Neural progenitor cell (in vitro differentiated cells): ENCODE measurements at regions not wholly inside any gene's neighbourhood (a gene's known extent, or its start where the extent isn't known, plus 50 kb on each side); places are given as distances from the start of the nearest gene placed in this dataset.

Experiments used
- EZH2 ChIP-seq: fragments of 200-600 bp; sonication (generic); IDR thresholded peaks from 2 replicates; pipeline ENCODE4 v1.6.1; 2017; ENCODE audit warnings: antibody characterized with exemption, mild to moderate bottlenecking, moderate library complexity
- EZH2phosphoT487 ChIP-seq: fragments of 200-600 bp; sonication (generic); IDR thresholded peaks from 2 replicates; pipeline ENCODE4 v1.6.1; 2017; ENCODE audit warnings: antibody characterized with exemption
- TF ChIP-seq, protein P1 (sequence below): fragments of 200-600 bp; sonication (generic); IDR thresholded peaks from 2 replicates; pipeline ENCODE4 v1.5.1; 2017; ENCODE audit warnings: antibody characterized with exemption, mild to moderate bottlenecking

DNA sequence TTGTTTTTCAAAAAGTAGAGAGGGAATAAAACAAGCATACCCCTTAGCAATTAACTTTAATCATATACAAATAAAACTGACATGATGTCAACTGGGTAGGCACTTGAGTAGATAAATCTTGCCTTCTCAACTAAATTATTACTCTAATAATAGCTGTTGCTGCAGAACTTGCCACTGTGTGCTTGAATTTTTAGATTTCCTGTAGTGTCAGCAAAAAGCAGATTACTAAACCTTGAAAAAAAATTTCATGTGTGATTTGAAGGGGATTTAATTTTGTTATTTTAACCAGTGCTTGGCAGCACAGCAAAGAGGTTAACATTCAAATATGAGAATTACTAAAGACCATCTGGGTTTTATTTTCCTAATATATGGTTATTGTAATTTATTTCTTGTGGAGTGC lies 438.3 kb upstream of the SPANXN1 start:
- TF ChIP-seq, protein P1, sequence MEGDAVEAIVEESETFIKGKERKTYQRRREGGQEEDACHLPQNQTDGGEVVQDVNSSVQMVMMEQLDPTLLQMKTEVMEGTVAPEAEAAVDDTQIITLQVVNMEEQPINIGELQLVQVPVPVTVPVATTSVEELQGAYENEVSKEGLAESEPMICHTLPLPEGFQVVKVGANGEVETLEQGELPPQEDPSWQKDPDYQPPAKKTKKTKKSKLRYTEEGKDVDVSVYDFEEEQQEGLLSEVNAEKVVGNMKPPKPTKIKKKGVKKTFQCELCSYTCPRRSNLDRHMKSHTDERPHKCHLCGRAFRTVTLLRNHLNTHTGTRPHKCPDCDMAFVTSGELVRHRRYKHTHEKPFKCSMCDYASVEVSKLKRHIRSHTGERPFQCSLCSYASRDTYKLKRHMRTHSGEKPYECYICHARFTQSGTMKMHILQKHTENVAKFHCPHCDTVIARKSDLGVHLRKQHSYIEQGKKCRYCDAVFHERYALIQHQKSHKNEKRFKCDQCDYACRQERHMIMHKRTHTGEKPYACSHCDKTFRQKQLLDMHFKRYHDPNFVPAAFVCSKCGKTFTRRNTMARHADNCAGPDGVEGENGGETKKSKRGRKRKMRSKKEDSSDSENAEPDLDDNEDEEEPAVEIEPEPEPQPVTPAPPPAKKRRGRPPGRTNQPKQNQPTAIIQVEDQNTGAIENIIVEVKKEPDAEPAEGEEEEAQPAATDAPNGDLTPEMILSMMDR, result no peak
- TF ChIP-seq EZH2phosphoT487, result no peak
- TF ChIP-seq EZH2, result no peak
